CD4-positive, alpha-beta T cell treated with Interleukin-15 for 4 hours (primary cell): ENCODE measurements at regions not wholly inside any gene's neighbourhood (a gene's known extent, or its start where the extent isn't known, plus 50 kb on each side); places are given as distances from the start of the nearest gene placed in this dataset.

ENCODE experiments used
- DNase-seq: peaks from one replicate; pipeline ENCODE4 v3.0.0-alpha.2; 2020; ENCODE audit warnings: low spot score

GRCh38 chr5:73311291-73312110, 137.1 kb downstream of the FOXD1 start:
- no peak for DNase-seq

- DNase-seq, result no peak
Observed at GRCh38 chr5:73307645-73308355, 134.8 kb downstream of the TMEM174 start.

- no peak for DNase-seq
Observed at GRCh38 chr5:73306741-73307275, 133.8 kb downstream of the TMEM174 start.

- no peak for DNase-seq
Observed at GRCh38 chr5:73306078-73306719, 133.2 kb downstream of the TMEM174 start.

- no peak for DNase-seq
Observed at GRCh38 chr5:73305386-73305785, 132.4 kb downstream of the TMEM174 start.

GRCh38 chr5:73304381-73304780, 131.4 kb downstream of the TMEM174 start:
- DNase-seq, result no peak

- no peak for DNase-seq
Observed at GRCh38 chr5:73303148-73304079, 130.4 kb downstream of the TMEM174 start.

GRCh38 chr5:73302797-73303147, 129.8 kb downstream of the TMEM174 start:
- no peak for DNase-seq

- no peak for DNase-seq
Observed at GRCh38 chr5:73301208-73301901, 128.4 kb downstream of the TMEM174 start.

- DNase-seq, result no peak
Observed at GRCh38 chr5:73300337-73301207, 127.6 kb downstream of the TMEM174 start.

- DNase-seq, result no peak
Observed at GRCh38 chr5:73299665-73300336, 126.8 kb downstream of the TMEM174 start.

GRCh38 chr5:73298772-73299630, 126.0 kb downstream of the TMEM174 start:
- DNase-seq, result no peak

GRCh38 chr5:73298251-73298771, 125.3 kb downstream of the TMEM174 start:
- no peak for DNase-seq

- DNase-seq, result no peak
Observed at GRCh38 chr5:73297430-73297829, 124.4 kb downstream of the TMEM174 start.

- no peak for DNase-seq
Observed at GRCh38 chr5:73296772-73297171, 123.8 kb downstream of the TMEM174 start.

- DNase-seq, result no peak
Observed at GRCh38 chr5:73295921-73296320, 122.9 kb downstream of the TMEM174 start.

GRCh38 chr5:73295447-73295846, 122.5 kb downstream of the TMEM174 start:
- DNase-seq, result no peak

- DNase-seq, result no peak
Observed at GRCh38 chr5:73292816-73293459, 119.9 kb downstream of the TMEM174 start.
